IMR-90 (cell line): ENCODE measurements at regions not wholly inside any gene's neighbourhood (a gene's known extent, or its start where the extent isn't known, plus 50 kb on each side); places are given as distances from the start of the nearest gene placed in this dataset.

ENCODE experiments used
- ATAC-seq: fragments of 200-7000 bp; cut with Tn5 transposase; 2 replicates; pipeline ENCODE4 v1.9.1; 2020; ENCODE audit warnings: low read depth, mild to moderate bottlenecking, moderate library complexity
- BruUV-seq: library from RNA; stranded (reverse); fragments of 400-500 nt; replicated peaks from 2 replicates; lab custom pipeline; 2021; lab: Mats Ljungman, UMichigan
- CTCF ChIA-PET: fragments of 300-600 bp; formaldehyde crosslinking; extraction: SDS; loops from one replicate; lab custom pipeline; 2021; ENCODE audit warnings: antibody characterized with exemption; lab: Yijun Ruan, JAX
- POLR2A ChIA-PET: fragments of 300-600 bp; sonication (Branson Sonifier 250); formaldehyde crosslinking; loops from one replicate; lab custom pipeline; 2022; ENCODE audit warnings: antibody characterized with exemption; ENCODE audit not compliant: unreplicated experiment; lab: Charles Lee
- DNase-seq: peaks from one replicate; pipeline ENCODE4 v3.0.0; 2013
- H2AFZ ChIP-seq: replicated peaks from 2 replicates; pipeline ENCODE3; 2013; ENCODE audit warnings: low read length, mild to moderate bottlenecking; ENCODE audit not compliant: poor library complexity
- H2AK5ac ChIP-seq: 2 replicates; pipeline ENCODE4 v1.6.1; 2013; ENCODE audit warnings: low read depth, low read length, inconsistent platforms
- H2AK9ac ChIP-seq: replicated peaks from 2 replicates; pipeline ENCODE3; 2013; ENCODE audit warnings: mild to moderate bottlenecking, low read depth, low read length, moderate library complexity; ENCODE audit not compliant: poor library complexity
- H2BK120ac ChIP-seq: 2 replicates; pipeline ENCODE4 v1.6.1; 2013; ENCODE audit warnings: low read depth, low read length, inconsistent platforms
- H2BK15ac ChIP-seq: 3 replicates; pipeline ENCODE4 v1.6.1; 2013; ENCODE audit warnings: low read depth, low read length, inconsistent platforms
- H2BK20ac ChIP-seq: 2 replicates; pipeline ENCODE4 v1.6.1; 2013; ENCODE audit warnings: low read depth, mild to moderate bottlenecking, inconsistent platforms, low read length, moderate library complexity
- H2BK5ac ChIP-seq: 2 replicates; pipeline ENCODE4 v1.6.1; 2013; ENCODE audit warnings: mild to moderate bottlenecking, low read depth, low read length, inconsistent platforms; ENCODE audit not compliant: poor library complexity, severe bottlenecking
- H3K14ac ChIP-seq: replicated peaks from 2 replicates; pipeline ENCODE4 v1.6.1; 2013; ENCODE audit warnings: low read depth, low read length, inconsistent platforms
- H3K18ac ChIP-seq: 2 replicates; pipeline ENCODE4 v1.6.1; 2013; ENCODE audit warnings: low read depth, low read length, control low read depth
- H3K23ac ChIP-seq: 2 replicates; pipeline ENCODE4 v1.6.1; 2013; ENCODE audit warnings: low read depth, low read length, inconsistent platforms
- H3K27ac ChIP-seq: 2 replicates; pipeline ENCODE4 v1.5.1; 2013; ENCODE audit warnings: mild to moderate bottlenecking, control low read depth, low read length; ENCODE audit not compliant: insufficient read depth
- H3K27me3 ChIP-seq: 2 replicates; pipeline ENCODE4 v1.6.1; 2013; ENCODE audit warnings: low read length; ENCODE audit not compliant: control insufficient read depth, insufficient read depth
- H3K36me3 ChIP-seq: 2 replicates; pipeline ENCODE4 v1.6.1; 2013; ENCODE audit warnings: low read length, mixed read lengths; ENCODE audit not compliant: control insufficient read depth, insufficient read depth
- H3K4ac ChIP-seq: 2 replicates; pipeline ENCODE4 v1.6.1; 2013; ENCODE audit warnings: low read depth, low read length, inconsistent platforms
- H3K4me1 ChIP-seq: 2 replicates; pipeline ENCODE4 v1.6.1; 2013; ENCODE audit warnings: low read length, mixed read lengths; ENCODE audit not compliant: control insufficient read depth, insufficient read depth
- H3K4me2 ChIP-seq: 2 replicates; pipeline ENCODE4 v1.6.1; 2013; ENCODE audit warnings: low read depth, mild to moderate bottlenecking, control low read depth, low read length, moderate library complexity
- H3K4me3 ChIP-seq: 2 replicates; pipeline ENCODE4 v1.5.1; 2013; ENCODE audit warnings: low read depth, mild to moderate bottlenecking, control low read depth, low read length, moderate library complexity; ENCODE audit not compliant: insufficient read depth
- H3K56ac ChIP-seq: 2 replicates; pipeline ENCODE4 v1.6.1; 2013; ENCODE audit warnings: low read length, inconsistent platforms; ENCODE audit not compliant: insufficient read depth; ENCODE audit errors: extremely low read depth
- H3K79me1 ChIP-seq, 2 experiments: 2 replicates each; pipeline ENCODE4 v1.6.1; 2013; ENCODE audit warnings: low read length in 2 of 2, inconsistent platforms in 1 of 2, low read depth in 1 of 2
- H3K9ac ChIP-seq: 2 replicates; pipeline ENCODE4 v1.6.1; 2013; ENCODE audit warnings: low read depth, low read length, control low read depth
- H3K9me1 ChIP-seq: 2 replicates; pipeline ENCODE4 v1.6.1; 2013; ENCODE audit warnings: low read length, inconsistent platforms; ENCODE audit not compliant: insufficient read depth
- H3K9me3 ChIP-seq: 2 replicates; pipeline ENCODE4 v1.6.1; 2013; ENCODE audit warnings: low read length; ENCODE audit not compliant: control insufficient read depth, insufficient read depth
- H4K20me1 ChIP-seq: 2 replicates; pipeline ENCODE4 v1.6.1; 2013; ENCODE audit warnings: low read length, inconsistent platforms; ENCODE audit not compliant: insufficient read depth
- H4K5ac ChIP-seq: 2 replicates; pipeline ENCODE4 v1.6.1; 2013; ENCODE audit warnings: mild to moderate bottlenecking, low read depth, low read length, control low read depth
- H4K8ac ChIP-seq, 2 experiments: 2 replicates each; pipeline ENCODE4 v1.6.1; 2013; ENCODE audit warnings: low read depth in 2 of 2, low read length in 2 of 2, control low read depth in 1 of 2, inconsistent platforms in 1 of 2
- H4K91ac ChIP-seq: 2 replicates; pipeline ENCODE4 v1.6.1; 2013; ENCODE audit warnings: low read depth, low read length, inconsistent platforms; ENCODE audit not compliant: insufficient read depth
- BHLHE40 ChIP-seq: fragments of 150-350 bp; IDR thresholded peaks from 2 replicates; pipeline ENCODE4 v1.6.1; 2016; ENCODE audit warnings: mild to moderate bottlenecking, low read depth, low read length
- CHD1 ChIP-seq: IDR thresholded peaks from 2 replicates; pipeline ENCODE4 v1.6.1; 2012; ENCODE audit warnings: low read depth, low read length, improper control_type of control experiment
- CTCF ChIP-seq: conservative IDR thresholded peaks from 2 replicates; pipeline ENCODE4 v1.5.1; 2012; ENCODE audit warnings: mild to moderate bottlenecking, low read depth, low read length, improper control_type of control experiment
- FOS ChIP-seq: fragments of 150-350 bp; IDR thresholded peaks from 2 replicates; pipeline ENCODE4 v1.6.1; 2016; ENCODE audit warnings: low read depth, low read length
- MAZ ChIP-seq: IDR thresholded peaks from 2 replicates; pipeline ENCODE4 v1.6.1; 2012; ENCODE audit warnings: low read depth, mild to moderate bottlenecking, low read length, improper control_type of control experiment, moderate library complexity, borderline replicate concordance
- POLR2A ChIP-seq: IDR thresholded peaks from 2 replicates; pipeline ENCODE4 v1.6.1; 2012; ENCODE audit warnings: mild to moderate bottlenecking, low read depth, low read length
- RAD21 ChIP-seq: IDR thresholded peaks from 2 replicates; pipeline ENCODE4 v1.6.1; 2012; ENCODE audit warnings: low read length, improper control_type of control experiment
- RCOR1 ChIP-seq: IDR thresholded peaks from 2 replicates; pipeline ENCODE4 v1.6.1; 2012; ENCODE audit warnings: mild to moderate bottlenecking, low read length, improper control_type of control experiment; ENCODE audit not compliant: insufficient replicate concordance
- RFX5 ChIP-seq: IDR thresholded peaks from 2 replicates; pipeline ENCODE4 v1.8.0; 2012; ENCODE audit warnings: low read depth, mild to moderate bottlenecking, low read length, moderate library complexity
- SMC3 ChIP-seq: fragments of 150-350 bp; IDR thresholded peaks from 2 replicates; pipeline ENCODE4 v1.6.1; 2016; ENCODE audit warnings: low read depth, mild to moderate bottlenecking, antibody characterized with exemption, low read length, moderate library complexity
- USF2 ChIP-seq: fragments of 150-350 bp; IDR thresholded peaks from 2 replicates; pipeline ENCODE4 v1.6.1; 2017; ENCODE audit warnings: mild to moderate bottlenecking, antibody characterized with exemption, low read length, low read depth
- WGBS, 2 experiments: methylation state at CpG; one replicate each; pipeline versions ENCODE4 v1.1.5 to v1.1.7; 2013; ENCODE audit warnings: missing lambda C conversion rate in 2 of 2; ENCODE audit not compliant: insufficient read length in 1 of 2; ENCODE audit errors: extremely low coverage in 2 of 2; 5-methylcytosine and 5-hydroxymethylcytosine counted together
- dilution Hi-C: fragments of 300-500 bp; cut with HindIII; formaldehyde crosslinking; loops from one replicate; pipeline ENCODE4 v1.14.3; 2018; ENCODE audit warnings: low sequenced_read_pairs; ENCODE audit not compliant: unreplicated experiment
- in situ Hi-C: fragments of 300-500 bp; cut with MboI; formaldehyde crosslinking; loops from 3 replicates; pipeline ENCODE4 v1.14.3; 2019; ENCODE audit warnings: low sequenced_read_pairs, inconsistent platforms, mixed read lengths
- intact Hi-C: fragments of 100-400 bp; cut with micrococcal nuclease; formaldehyde crosslinking; loops from 2 replicates; pipeline ENCODE4 v1.10.0; 2022

- DNase-seq (no peak), ATAC-seq (no peak)
- no peak overlapping the region for H3K4ac ChIP-seq
- no peak overlapping the region for H3K4me3 ChIP-seq
- no peak overlapping the region for H4K5ac ChIP-seq
- H3K14ac ChIP-seq = no peak overlapping the region
- in situ Hi-C loops = no loop called here
- dilution Hi-C loops = no loop called here
- H4K20me1 ChIP-seq = no peaks in the 10 kb centered on the region
- H3K18ac ChIP-seq = no peak overlapping the region
- no TSS peak for BruUV-seq
- CTCF ChIA-PET = interaction anchor here (0.6 kb wide), 1 partner anchor 34 kb away, joined by 3 read pairs; no protein-coding TSS in a partner anchor
- no peak overlapping the region for H2AK5ac ChIP-seq
- no peak overlapping the region for H2BK15ac ChIP-seq
- H3K9ac ChIP-seq = no peak overlapping the region
- no peak for TF ChIP-seq RCOR1
- no peak for TF ChIP-seq CHD1
- no peak for TF ChIP-seq USF2
- TF ChIP-seq POLR2A = no peak
- no peak for TF ChIP-seq RAD21
- TF ChIP-seq BHLHE40 = no peak
- no peak for TF ChIP-seq FOS
- no peak for TF ChIP-seq RFX5
- no peak for TF ChIP-seq CTCF
- TF ChIP-seq SMC3 = no peak
- TF ChIP-seq MAZ = no peak
- H2BK120ac ChIP-seq = no peak overlapping the region
- intact Hi-C loops = no loop called here
- no peak overlapping the region for H3K56ac ChIP-seq
- no peaks in the 10 kb centered on the region for H3K27me3 ChIP-seq
- no peak overlapping the region for H3K4me2 ChIP-seq
- H2BK5ac ChIP-seq = no peak overlapping the region
- no peak overlapping the region for H2AFZ ChIP-seq
- H3K36me3 ChIP-seq = no peaks in the 10 kb centered on the region
- peaks cover 4% of the 10 kb centered on the region; the same call in 1 of the 2 replicates for H3K9me1 ChIP-seq
- H4K8ac ChIP-seq = no peak overlapping the region
- POLR2A ChIA-PET = no interaction called here
- H3K4me1 ChIP-seq = peaks cover 2% of the 10 kb centered on the region; the same call in 1 of the 2 replicates
- no peak overlapping the region for H3K23ac ChIP-seq
- H3K27ac ChIP-seq = no peak overlapping the region
- no peaks in the 10 kb centered on the region for H3K79me1 ChIP-seq
- no peak overlapping the region for H2AK9ac ChIP-seq
- no CpG with 5 or more reads among the region's 4 CpGs for WGBS, 2 experiments
- no peak overlapping the region for H2BK20ac ChIP-seq
- no peak overlapping the region for H4K91ac ChIP-seq
- no peaks in the 10 kb centered on the region for H3K9me3 ChIP-seq
Measured at GRCh38 chr12:25797949-25798348, 160.5 kb upstream of the RASSF8 start.
